IPS DF 4.7 (cell line): ENCODE measurements at regions not wholly inside any gene's neighbourhood (a gene's known extent, or its start where the extent isn't known, plus 50 kb on each side); places are given as distances from the start of the nearest gene placed in this dataset.
A peak's percentile ranks its signal among the peaks of the same experiment; 100 is the strongest.

Experiments used
- DNase-seq: peaks from one replicate; pipeline ENCODE4 v3.0.0-alpha.2; 2013; ENCODE audit warnings: low spot score; ENCODE audit errors: extremely low read depth

DNA sequence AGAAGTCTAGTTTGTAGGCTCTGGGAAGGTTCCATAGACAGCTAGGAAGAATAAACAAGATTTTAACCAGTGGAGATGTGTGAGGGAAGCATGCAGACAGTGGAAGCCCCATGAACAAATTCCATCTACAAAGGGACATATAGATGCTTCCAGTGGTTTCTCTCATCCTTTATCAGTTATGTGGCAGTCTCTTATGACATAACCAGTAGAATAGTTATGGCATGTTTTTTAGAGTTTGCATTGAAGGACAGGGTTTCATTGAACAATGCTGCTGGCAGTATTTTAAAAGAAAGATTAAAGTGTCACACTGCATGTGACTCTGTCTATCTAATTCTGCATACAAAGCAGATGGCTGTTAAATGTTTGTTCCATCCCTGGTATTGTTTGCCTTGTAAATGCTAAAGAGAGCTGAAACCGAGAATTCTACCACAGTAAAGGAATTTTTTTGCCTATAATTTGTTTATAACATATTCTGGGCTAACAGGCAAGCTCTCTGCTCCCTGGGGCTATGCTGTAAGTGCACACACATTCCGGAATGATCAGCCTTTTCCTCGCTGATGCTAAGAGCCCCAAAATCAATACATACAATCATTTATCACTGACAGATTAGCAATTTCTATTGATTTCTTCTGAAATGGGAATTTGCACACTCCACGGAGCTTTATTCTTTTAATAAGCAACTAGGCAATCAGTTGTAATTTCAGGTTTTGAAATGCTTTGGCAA, 76.8 kb upstream of the PELI1 start:
- no peak for DNase-seq

DNA sequence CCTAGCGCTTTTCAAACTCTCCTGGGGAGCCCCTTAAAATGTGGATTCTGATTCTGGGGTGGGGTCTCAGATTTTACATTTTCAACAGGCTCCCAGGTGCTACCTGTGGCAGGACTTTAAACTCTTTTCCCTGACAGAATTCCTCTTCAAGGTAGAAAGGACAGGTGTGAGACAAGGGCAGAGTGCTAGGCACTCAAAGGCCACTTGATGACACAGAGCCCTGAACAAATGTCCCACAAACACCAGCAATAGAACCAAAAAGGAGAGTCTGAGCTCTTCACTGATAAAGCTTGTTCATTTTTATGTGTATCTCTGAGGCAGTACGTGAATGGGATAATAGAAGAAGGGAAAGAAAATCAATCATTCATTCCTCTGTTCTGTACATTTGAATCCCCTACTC, 77.7 kb upstream of the PELI1 start:
- no peak for DNase-seq

DNA sequence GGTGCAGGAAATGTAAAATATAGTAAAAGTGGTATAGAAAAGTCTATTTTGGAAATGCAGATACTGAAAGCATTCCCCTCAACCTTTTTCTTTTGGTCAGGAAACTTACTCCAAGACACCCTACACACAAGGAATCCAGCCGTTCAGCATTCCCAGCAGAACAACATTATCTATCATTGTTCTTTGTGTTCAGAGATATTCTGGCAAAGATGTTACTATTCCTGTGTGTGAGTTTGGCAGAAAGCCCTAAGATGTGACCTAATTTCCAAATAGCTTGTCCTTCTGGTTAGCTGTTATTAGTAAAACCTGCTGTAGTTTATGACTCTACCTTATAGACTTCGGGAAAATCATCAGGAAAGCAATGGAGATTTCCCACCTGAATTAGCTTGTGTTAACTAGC, 78.1 kb upstream of the PELI1 start:
- no peak for DNase-seq

DNA sequence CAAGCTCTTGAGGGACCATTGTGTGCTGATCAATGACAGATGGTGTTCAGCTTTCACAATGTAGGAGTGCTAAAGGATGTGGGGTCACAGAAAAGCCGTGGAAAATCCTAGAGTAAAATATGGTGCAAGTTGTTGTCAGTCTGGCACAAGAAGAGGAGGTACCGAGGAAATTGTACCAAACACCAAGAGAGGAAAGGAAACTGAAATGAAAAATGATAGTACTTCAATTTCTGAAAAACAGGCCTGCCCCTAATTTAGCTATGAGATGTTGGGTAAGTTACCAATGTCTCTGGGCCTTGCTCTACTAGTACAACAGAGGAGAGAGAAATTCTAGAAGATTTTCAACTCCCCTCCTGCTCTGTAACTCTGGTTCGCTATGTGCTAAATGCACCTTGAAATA, 78.8 kb upstream of the PELI1 start:
- DNase-seq: no peak

DNA sequence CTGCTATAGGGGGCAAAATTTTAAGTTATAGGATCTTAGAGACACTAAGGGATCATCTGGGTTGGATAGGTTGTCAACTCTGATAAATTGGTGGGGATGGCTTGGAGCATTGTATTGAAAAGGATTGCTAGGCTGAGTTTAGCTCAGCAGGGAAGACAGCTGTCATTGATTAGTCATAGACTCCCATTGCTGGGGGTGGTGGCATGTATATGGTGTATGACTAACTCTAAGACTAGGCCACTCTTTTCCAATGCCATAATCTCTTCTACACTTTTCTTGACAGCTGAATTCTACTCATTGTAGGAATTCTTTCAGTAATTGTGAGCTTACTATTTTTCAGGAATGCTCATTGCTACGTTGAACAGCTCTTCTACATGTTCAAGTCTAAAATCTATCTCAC, 81.3 kb upstream of the PELI1 start:
- DNase-seq: no peak

DNA sequence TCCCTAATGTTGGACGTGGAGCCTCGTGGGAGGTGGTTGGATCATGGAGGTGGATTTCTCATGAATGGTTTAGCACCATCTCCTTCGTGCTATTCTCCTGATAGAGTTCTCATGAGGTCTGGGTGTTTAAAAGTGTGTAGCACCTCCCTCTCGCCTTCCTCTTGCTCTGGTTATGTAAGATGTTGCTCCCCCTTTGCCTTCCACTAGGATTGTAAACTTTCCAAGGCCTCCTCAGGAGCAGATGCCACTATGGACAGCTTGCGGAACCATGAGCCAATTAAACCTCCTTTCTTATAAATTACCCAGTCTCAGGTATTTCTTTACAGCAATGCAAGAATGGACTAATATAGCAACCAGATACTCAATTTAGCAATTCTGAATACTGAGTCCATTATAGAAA, 82.4 kb upstream of the PELI1 start:
- no peak for DNase-seq

DNA sequence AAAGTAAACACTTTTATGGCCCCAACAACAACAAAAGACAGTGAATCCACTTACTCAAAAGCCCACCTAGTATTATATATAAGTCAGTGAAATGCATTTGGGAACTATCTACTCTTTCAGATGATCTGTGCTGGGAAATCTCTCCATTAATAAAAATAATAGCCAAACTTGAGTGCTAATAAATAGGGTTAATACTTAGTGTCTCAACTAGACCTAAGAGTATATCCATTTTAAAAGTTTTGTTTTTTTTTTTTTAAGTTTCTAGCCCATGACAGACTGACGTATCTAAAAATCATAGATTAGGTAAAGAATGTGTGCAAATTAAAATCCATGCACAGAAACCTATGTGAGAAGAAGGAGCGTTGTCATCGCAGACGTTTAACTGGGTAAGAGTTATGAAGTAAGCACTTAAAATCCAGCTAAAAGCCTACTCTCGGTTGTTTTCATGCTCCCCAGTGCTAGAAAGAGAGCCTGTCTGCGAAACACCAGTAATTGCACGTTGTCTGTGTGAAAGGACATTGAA, 83.4 kb upstream of the PELI1 start:
- no peak for DNase-seq

DNA sequence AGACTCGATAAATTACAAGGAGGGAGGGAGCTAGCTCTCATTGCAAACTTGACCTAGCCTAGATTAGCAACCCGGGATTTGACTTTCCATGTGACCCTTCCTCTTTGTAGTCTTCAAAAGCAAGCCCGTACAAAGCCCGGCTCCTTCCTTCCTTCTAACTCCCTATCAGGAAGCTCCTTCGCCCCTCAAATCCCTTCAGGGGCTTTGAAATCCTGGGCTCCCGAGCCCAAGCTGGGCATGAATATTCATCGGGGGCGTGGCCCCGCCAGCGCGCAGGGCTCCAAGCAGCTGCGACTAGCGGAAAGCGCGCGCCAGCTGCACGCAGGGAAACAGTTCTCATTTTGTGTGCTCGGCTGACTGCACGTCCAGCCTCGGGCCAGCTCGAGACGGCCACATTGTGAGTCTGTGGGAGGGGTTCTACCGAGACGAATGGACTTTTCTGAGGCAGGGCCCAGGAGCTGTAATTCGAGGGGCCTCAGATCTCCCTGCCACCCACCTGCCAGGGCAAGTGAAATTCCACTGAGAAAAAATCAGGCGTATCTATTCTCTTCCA, 84.0 kb upstream of the PELI1 start:
- peak; percentile 97 for DNase-seq

DNA sequence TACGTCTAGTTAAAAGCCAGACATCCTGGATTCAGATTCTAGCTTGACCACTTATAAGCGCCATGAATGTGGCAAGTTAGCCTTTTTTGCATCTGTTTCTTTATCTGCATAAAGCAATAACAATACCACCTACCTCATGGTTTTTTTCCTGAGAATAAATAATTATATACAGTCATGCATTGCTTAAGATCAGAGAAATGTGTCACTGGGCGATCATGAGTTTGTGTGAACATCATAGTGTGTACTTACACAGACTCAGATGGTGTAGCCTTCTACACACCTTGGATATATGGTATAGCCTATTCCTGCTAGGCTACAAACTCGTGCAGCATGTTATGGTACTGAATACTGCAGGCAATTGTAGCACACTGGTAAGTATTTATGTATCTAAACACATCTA, 84.7 kb upstream of the PELI1 start:
- no peak for DNase-seq

DNA sequence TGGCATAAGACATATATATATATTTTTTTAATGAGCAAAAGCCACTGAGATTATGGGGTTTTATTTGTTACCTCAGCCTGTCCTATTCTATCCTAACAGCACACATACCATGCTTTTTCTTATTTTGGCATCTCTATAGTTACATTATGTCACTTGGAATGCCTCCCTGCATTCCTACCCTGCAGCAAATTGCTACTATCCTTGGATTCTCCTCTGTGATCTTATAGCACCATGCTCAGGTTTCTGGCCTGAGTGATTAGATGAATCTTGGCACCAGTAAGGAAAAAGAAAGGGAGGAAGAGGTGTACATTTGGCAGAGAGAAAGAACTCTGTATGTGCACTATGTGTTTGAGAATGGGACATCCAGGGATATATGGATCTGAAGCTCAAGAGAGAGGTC, 86.3 kb upstream of the PELI1 start:
- DNase-seq: no peak

DNA sequence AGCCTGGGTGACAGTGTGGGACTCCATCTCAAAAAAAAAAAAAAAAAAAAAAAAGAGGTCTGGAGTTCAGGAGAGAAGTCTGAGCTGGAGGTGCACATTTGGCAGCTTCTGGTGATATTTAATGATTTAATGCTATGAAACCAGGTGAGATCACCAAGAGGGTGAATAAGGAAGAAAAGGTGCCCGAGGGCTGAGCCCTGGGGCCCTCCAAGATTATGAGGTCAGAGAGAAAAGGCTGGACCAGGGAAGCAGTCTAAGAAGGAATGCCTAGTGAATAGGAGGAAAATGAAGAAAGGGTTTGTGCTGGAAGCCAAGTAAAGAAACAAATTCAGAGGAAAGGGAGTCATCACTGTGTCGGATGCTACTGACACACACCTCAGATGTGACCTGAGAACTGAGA, 88.0 kb upstream of the PELI1 start:
- no peak for DNase-seq

DNA sequence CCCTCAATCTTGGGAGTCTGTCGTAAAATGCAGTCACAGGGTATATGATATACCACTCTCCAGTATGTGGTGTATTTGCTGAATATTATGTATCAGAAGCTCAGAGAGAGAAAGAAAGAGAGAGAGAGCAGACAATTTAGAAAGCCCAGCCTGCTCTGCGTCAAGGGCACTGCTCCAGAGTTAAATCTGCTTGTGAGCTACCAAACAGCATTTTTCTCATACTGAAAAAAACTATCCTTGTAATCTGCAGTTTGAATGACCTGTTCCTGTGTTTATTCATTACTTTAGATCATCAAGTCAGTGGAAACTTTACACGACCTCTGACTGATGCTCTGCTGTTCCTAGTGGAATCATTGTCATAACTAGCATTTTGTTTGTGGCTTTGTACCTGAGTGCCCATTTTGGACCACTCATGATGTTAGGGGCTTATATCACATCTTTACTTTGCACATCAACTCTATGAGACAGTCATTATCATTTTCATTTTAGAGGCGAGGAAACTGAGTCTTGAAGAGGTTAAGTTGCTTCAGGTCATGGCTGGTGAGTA, 89.2 kb upstream of the PELI1 start:
- no peak for DNase-seq

DNA sequence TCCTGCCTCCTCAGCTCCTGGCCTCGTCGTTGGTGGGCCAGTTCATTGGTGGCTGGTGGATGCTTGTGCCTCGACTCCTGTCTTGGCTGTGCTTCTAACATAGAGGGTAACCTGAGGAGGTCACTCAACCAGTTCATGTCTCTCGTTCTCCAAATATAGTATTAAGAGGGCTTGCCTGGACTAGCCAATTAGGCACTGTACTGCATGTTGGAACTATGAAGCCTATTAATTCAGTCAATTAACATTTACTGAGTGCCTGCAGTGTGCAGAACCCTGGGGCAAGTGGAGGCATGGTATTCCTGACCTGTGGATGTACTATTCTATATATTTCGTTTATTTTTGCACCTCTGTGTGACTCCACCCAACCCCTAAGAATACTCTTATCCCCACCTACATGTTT, 89.9 kb upstream of the PELI1 start:
- no peak for DNase-seq

DNA sequence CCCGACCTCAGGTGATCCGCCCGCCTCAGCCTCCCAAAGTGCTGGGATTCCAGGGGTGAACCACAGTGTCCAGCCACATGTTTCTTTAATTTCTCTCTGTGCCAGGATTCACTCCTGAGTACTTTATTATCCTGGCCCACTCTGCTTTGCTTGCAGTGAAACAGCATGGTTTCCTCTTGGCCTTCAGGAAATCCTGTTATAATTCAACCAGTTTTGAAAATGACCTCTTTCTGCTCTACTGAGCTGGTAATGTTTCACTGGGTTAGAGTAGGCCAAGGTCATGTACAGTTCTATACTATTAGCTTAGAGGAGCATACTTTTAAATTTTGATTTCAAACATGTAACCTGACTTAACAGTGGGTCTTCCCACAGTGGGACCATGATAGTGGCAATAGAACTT, 90.6 kb upstream of the PELI1 start:
- DNase-seq: no peak

DNA sequence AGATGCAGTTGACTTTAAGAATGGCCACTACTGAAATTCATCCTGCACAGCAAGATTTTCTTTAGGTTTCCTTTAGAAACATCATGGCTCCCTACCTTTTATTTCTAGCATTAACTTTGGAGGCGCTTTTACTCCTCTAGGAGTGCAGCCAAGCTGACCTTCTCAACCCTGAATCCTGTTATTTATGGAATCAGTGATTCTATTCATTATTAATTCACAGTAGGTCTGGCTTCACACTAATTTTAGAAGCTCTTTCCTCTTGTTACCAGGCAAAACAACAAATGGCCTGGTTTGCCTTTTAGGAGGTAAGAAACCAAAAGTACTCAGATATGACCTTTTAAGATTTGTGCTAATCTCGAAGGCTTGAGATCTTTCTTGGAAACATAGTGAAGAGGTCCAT, 93.0 kb upstream of the PELI1 start:
- no peak for DNase-seq

DNA sequence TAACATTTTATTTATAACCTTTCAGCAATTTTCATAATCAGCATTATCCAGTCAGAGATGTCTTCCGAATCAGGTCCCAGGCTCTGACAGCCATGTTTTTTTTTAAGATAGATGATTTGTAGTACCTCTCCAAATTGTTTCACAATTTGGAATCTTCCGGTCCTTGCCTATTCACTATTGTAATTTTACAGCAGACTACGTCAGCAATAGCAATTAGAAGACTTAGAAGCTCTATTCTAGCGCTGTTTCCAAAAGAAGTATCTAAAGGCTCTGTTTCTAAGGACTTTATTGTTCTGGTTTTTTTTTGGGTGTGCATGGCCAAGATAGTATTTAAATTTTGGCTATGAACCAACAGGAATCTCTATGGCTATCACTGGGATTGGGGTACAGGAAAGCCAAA, 94.6 kb upstream of the PELI1 start:
- no peak for DNase-seq

DNA sequence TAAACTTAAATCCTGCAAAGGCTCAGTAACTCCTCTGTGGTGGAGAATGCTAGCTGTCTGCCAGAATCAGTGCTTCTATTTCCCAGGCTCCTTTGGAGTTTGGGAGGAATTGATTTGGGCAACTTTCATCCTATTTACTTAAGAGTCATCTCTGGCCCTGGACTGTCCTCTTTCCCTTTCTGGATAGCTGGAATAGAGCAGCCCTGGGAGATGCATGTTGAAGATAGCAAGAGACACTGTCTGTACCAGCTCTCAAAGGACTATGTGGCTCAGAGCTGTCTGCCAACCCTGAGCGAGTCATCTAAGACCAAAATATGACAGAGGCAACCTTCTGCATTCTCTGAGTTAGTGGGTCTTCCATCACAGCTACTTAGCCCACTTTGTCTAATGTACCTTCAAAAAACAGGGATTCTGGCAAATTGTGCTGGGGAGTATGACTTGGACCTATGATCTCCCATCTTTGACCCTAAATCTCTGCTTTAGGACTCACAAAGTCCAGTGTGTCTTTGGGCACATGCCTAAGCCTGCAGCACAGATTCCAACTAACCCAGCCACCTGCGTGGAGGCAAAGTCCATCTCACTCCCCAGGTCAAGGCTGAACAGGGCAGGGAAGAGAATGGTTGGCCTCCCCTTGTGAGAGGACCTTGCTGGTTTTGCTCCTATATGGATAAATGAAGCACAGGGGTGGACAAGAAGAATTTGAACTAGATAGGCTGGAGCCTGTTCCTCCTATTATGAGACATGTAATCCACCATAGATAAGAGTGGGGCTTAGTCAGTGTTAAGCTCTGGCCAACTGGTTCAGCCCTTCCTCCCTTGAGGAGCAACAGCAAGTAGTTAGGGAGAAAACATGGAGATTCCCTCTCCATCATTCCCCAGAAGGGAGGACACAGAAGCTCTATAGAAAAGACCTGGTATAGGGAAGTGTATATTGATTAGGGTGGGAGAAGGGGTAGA, 99.1 kb upstream of the PELI1 start:
- no peak for DNase-seq

DNA sequence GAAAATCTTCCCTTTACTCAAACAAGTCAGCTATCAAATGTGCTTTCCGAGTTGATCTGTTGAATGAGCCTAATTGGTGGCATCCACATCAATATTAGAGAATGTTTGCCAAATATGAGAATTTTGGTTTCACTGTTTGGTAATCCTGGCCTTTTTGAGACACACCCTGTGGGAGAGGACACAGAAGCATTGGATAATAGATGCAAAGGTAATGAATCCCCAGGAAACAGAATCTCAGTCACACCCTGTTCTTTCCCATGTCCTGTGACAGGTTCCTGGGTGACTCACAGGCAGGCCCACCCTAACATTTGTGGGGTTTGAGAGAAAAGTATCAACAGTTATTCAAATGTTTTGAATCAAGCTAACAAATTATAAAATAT, 99.8 kb upstream of the PELI1 start:
- DNase-seq: no peak

DNA sequence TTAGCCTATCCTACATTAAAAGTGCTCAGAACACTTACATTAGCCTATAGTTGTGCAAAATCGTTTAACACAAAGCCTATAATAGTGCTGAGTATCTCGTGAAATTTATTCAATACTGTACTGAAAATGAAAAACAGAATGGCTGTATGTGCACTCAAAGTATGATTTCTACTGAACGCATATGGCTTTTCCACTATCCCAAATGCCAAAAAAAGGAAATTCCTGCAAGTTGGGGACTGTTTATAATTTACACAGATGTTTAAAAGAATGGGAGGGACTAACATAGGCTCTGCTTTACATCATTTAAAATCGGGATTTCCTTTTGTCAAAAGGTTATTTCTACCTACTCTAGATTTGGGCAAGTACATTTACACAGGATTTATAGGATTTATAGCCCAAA, 101.4 kb upstream of the PELI1 start:
- DNase-seq: no peak

DNA sequence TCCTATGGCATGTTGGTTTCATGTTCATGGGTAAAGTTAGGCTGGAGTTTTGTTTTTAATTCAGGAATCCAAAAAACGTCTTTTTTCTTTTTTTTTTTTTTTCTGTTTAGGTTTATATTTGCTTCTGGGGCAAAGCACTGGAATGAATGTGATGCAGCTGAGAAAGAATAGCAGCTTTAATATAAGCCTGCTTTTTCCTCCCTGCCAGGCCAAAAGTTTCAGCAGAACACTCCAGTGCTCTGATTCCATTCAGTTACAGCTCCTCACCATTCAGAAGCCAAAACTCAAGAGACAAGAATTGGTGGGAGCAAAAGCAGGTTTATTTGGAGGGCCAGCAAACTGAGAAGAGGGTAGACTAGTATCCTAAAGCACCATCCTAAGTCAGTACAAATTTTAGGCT, 102.7 kb upstream of the PELI1 start:
- no peak for DNase-seq

DNA sequence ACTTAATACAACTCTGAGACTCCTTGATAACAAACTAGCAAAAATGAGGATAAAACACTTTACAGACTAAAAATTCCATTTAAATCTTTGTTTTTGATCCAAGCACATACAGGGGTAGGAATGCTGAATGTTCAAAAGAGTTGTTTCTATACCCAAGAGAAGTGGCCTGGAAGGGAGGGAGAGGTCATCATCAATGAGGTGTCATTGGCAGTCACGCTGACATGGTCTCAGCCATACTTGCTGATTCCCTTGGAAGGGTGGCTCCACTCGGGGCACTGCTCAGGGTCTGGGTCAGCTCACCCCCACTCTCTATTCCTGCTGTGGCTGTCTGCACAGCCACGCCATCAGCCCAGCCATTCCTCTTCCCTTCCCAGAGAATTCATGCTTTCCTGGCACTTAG, 105.2 kb upstream of the PELI1 start:
- DNase-seq: no peak

DNA sequence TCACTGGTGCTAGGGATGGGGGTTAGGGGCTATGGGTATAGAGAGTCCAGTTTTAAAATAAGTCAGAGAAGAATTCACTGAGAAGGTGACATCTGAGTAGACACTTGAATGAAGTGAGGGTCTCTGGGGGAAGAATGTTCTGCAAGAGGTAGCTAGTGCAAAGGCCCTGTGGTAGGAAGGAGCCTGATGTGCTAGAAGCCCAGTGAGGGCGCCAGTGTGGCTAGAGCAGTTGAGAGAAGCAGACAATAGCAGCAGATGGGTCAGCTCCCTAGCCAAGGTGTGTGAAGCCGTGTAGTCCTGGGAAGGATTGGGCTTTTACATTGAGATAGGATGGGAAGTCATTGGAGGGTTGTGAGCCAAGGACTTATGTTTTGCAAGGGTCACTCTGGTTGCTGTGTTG, 105.8 kb upstream of the PELI1 start:
- DNase-seq: no peak
